Chondrocyte (in vitro differentiated cells): ENCODE measurements at regions not wholly inside any gene's neighbourhood (a gene's known extent, or its start where the extent isn't known, plus 50 kb on each side); places are given as distances from the start of the nearest gene placed in this dataset.

ENCODE experiments used
- DNase-seq: peaks from one replicate; pipeline ENCODE4 v3.0.0; 2021; ENCODE audit warnings: mixed read lengths, low spot score
- H3K27ac Mint-ChIP-seq: one replicate; pipeline ENCODE4 v1.8.0; 2021; ENCODE audit warnings: mild to moderate bottlenecking, moderate library complexity, mixed read lengths; ENCODE audit not compliant: unreplicated experiment
- H3K27me3 Mint-ChIP-seq: 2 replicates; pipeline ENCODE4 v1.8.0; 2021; ENCODE audit warnings: low read depth, mixed read lengths
- H3K36me3 Mint-ChIP-seq: 2 replicates; pipeline ENCODE4 v1.8.0; 2021; ENCODE audit warnings: low read depth, mixed read lengths
- H3K4me1 Mint-ChIP-seq: 2 replicates; pipeline ENCODE4 v1.8.0; 2021; ENCODE audit warnings: low read depth, mild to moderate bottlenecking, mixed read lengths
- H3K4me3 Mint-ChIP-seq: one replicate; pipeline ENCODE4 v1.8.0; 2021; ENCODE audit warnings: mild to moderate bottlenecking, moderate library complexity, mixed read lengths; ENCODE audit not compliant: unreplicated experiment
- H3K9me3 Mint-ChIP-seq: 2 replicates; pipeline ENCODE4 v1.8.0; 2021; ENCODE audit warnings: low read depth, mixed read lengths
- TF ChIP-seq, protein P1 (sequence below): fragments of 200-600 bp; sonication (generic); IDR thresholded peaks from 2 replicates; pipeline ENCODE4 v1.5.0; 2021; ENCODE audit warnings: antibody characterized with exemption, mild to moderate bottlenecking, moderate library complexity

- no peak for DNase-seq
- no peak overlapping the region for H3K27ac Mint-ChIP-seq
- no peaks in the 10 kb centered on the region for H3K4me1 Mint-ChIP-seq
- no peak overlapping the region for H3K4me3 Mint-ChIP-seq
- peaks cover 2% of the 10 kb centered on the region for H3K27me3 Mint-ChIP-seq
- no peaks in the 10 kb centered on the region for H3K9me3 Mint-ChIP-seq
- H3K36me3 Mint-ChIP-seq = no peaks in the 10 kb centered on the region
- TF ChIP-seq, protein P1, sequence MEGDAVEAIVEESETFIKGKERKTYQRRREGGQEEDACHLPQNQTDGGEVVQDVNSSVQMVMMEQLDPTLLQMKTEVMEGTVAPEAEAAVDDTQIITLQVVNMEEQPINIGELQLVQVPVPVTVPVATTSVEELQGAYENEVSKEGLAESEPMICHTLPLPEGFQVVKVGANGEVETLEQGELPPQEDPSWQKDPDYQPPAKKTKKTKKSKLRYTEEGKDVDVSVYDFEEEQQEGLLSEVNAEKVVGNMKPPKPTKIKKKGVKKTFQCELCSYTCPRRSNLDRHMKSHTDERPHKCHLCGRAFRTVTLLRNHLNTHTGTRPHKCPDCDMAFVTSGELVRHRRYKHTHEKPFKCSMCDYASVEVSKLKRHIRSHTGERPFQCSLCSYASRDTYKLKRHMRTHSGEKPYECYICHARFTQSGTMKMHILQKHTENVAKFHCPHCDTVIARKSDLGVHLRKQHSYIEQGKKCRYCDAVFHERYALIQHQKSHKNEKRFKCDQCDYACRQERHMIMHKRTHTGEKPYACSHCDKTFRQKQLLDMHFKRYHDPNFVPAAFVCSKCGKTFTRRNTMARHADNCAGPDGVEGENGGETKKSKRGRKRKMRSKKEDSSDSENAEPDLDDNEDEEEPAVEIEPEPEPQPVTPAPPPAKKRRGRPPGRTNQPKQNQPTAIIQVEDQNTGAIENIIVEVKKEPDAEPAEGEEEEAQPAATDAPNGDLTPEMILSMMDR = no peak
Observed at GRCh38 chr1:37265786-37266667, 208.4 kb upstream of the ZC3H12A start.

DNA sequence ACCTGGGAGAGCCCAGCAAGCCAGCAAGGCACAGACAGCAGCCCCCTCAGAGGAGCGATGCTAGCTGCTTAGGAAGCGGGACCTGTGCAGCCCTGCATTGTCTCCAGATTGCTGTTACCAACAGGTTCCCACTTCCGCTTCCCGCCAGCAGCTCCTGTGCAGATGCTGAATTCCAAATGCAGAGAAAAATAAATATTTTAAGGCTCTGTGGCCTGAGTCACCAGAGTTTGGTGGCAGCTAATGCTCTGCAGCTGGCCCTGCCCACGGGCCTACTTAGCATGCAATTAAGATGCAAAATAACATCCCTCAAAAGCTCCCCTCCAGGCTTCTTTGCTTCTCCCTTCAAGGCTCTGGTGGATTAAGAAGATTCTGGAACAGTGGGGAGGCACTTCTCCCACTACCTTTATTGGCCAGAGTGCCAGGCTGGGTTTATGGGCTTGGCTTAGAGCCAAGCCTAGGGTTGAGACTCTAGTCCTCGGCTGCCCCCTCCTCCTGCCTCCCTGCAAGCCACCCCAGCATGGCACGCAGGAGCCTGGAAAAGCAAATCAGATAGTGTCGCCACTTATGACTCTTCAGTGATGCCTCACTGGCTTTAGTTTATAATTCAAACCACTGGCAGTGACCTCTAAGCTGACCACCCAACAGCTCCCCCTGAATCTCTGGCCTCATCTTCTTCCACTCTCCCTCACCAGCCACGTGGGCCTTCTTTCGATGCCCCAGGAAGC, 207.1 kb upstream of the ZC3H12A start:
- H3K27ac Mint-ChIP-seq = no peak overlapping the region
- H3K4me3 Mint-ChIP-seq = no peak overlapping the region
- H3K36me3 Mint-ChIP-seq = no peaks in the 10 kb centered on the region
- peaks cover 2% of the 10 kb centered on the region for H3K27me3 Mint-ChIP-seq
- no peaks in the 10 kb centered on the region for H3K9me3 Mint-ChIP-seq
- no peaks in the 10 kb centered on the region for H3K4me1 Mint-ChIP-seq
- DNase-seq = no peak
- TF ChIP-seq, protein P1 = no peak

DNA sequence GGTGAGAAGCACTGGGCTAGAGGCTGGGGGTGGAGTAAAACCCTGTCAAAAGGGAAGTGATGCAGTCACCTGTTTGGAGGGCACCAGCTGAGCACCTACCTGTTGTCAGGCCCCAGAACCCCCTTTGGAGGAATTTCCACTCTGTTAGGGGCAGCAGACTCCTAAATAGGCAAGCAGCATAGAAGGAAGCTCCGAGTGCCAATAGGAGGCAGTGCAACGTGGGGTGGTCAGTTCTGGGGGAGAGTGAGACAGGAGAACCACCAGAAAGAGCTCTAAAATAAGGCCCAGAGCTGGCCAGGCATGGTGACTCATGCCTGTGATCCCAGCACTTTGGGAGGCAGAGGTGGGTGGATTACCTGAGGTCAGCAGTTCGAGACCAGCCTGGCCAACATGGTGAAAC, 203.7 kb upstream of the ZC3H12A start:
- Mint-ChIP-seq H3K27me3 (no peaks in the 10 kb centered on the region), H3K4me1 (no peaks in the 10 kb centered on the region), H3K9me3 (no peaks in the 10 kb centered on the region), H3K4me3 (no peak overlapping the region), H3K27ac (no peak overlapping the region), H3K36me3 (no peaks in the 10 kb centered on the region)
- DNase-seq = no peak
- TF ChIP-seq, protein P1 = no peak

GRCh38 chr1:37272626-37273025, 201.8 kb upstream of the ZC3H12A start:
- Mint-ChIP-seq H3K27me3 (no peaks in the 10 kb centered on the region), H3K4me1 (no peaks in the 10 kb centered on the region), H3K27ac (no peak overlapping the region), H3K4me3 (no peak overlapping the region), H3K36me3 (no peaks in the 10 kb centered on the region), H3K9me3 (no peaks in the 10 kb centered on the region)
- no peak for DNase-seq
- TF ChIP-seq, protein P1 = no peak

GRCh38 chr1:37274486-37274885, 199.9 kb upstream of the ZC3H12A start:
- no peaks in the 10 kb centered on the region for H3K36me3 Mint-ChIP-seq
- no peaks in the 10 kb centered on the region for H3K4me1 Mint-ChIP-seq
- TF ChIP-seq, protein P1 = no peak
- H3K9me3 Mint-ChIP-seq = peaks cover under 1% of the 10 kb centered on the region
- DNase-seq = no peak
- no peak overlapping the region for H3K27ac Mint-ChIP-seq
- H3K27me3 Mint-ChIP-seq = no peaks in the 10 kb centered on the region
- H3K4me3 Mint-ChIP-seq = no peak overlapping the region
